ENCODE measurements at regions not wholly inside any gene's neighbourhood (a gene's known extent, or its start where the extent isn't known, plus 50 kb on each side); places are given as distances from the start of the nearest gene placed in this dataset.

- no peak for TF ChIP-seq ATF2 (IDR thresholded peaks at IDR 0.05; ENCODE audit: low read length)
- no peak for TF ChIP-seq PHF8 (conservative IDR thresholded peaks at IDR 0.05; ENCODE audit: low read depth, low read length)
- peak; percentile 72 for TF ChIP-seq KDM4A (IDR thresholded peaks at IDR 0.05; ENCODE audit: low read depth, low read length, severe bottlenecking)
- TF ChIP-seq SP2 (IDR thresholded peaks at IDR 0.05; ENCODE audit: low read length), result no peak
- TF ChIP-seq TAF1 (IDR thresholded peaks at IDR 0.05; ENCODE audit: low read depth, low read length), result 0 out of 2 replicates have a peak, but pooled peaks have one; percentile 24
- no peak for TF ChIP-seq SUZ12 (IDR thresholded peaks at IDR 0.05; ENCODE audit: low read length)
- peak in 1 of 2 experiments; percentile 49; a peak in 1 of 3 replicates for TF ChIP-seq EP300 (IDR thresholded peaks at IDR 0.05; ENCODE audit: borderline replicate concordance in 1 of 2, low read depth in 2 of 2, low read length in 2 of 2)
- TF ChIP-seq SP1 (IDR thresholded peaks at IDR 0.05; ENCODE audit: low read depth, low read length), result no peak
- no peak for TF ChIP-seq CBX8 (IDR thresholded peaks at IDR 0.05; ENCODE audit: borderline replicate concordance, low read depth, low read length)
- TF ChIP-seq FOSL1 (IDR thresholded peaks at IDR 0.05; ENCODE audit: insufficient read depth, low read depth, low read length), result no peak
- no peak; the same call in 1 of the 2 replicates for TF ChIP-seq GABPA (IDR thresholded peaks at IDR 0.05; ENCODE audit: borderline replicate concordance, insufficient read depth, low read length)
- TF ChIP-seq MAFK (IDR thresholded peaks at IDR 0.05; ENCODE audit: low read depth, low read length), result no peak
- no peak for TF ChIP-seq EZH2 (IDR thresholded peaks at IDR 0.05; ENCODE audit: low read depth, low read length, severe bottlenecking)
- no peak for TF ChIP-seq HDAC2 (IDR thresholded peaks at IDR 0.05; ENCODE audit: borderline replicate concordance in 1 of 2, low read depth in 2 of 2, low read length in 2 of 2)
- no peak for TF ChIP-seq POLR2A (IDR thresholded peaks at IDR 0.05; ENCODE audit: control extremely low read depth in 1 of 2, low read depth in 2 of 2, low read length in 2 of 2)
- TF ChIP-seq CREB1 (IDR thresholded peaks at IDR 0.05), result peak; percentile 62; the same call in 1 of the 2 replicates
- no peak for TF ChIP-seq CTBP2 (IDR thresholded peaks at IDR 0.05; ENCODE audit: borderline replicate concordance, insufficient read depth, insufficient read length, low read length)
- no peak for TF ChIP-seq RBBP5 (IDR thresholded peaks at IDR 0.05; ENCODE audit: borderline replicate concordance, low read depth, low read length)
- no peak for TF ChIP-seq POLR2AphosphoS5 (IDR thresholded peaks at IDR 0.05; ENCODE audit: low read depth, low read length)
- TF ChIP-seq CTCF (IDR thresholded peaks at IDR 0.05; ENCODE audit: control extremely low read depth in 1 of 3, insufficient read depth in 1 of 3, low read depth in 1 of 3, low read length in 3 of 3), result peak; percentile 73 to 99 (median 92)
These were observed 63.5 kb upstream of the NFASC start (continued) for GRCh38 chr1:204806943-204807687.
